Hindlimb muscle (tissue), 1 donor: ENCODE measurements at regions not wholly inside any gene's neighbourhood (a gene's known extent, or its start where the extent isn't known, plus 50 kb on each side); places are given as distances from the start of the nearest gene placed in this dataset.
"Not testable (repeated sequence)": the region's sequence is repeated elsewhere in the genome, so short reads cannot be mapped to it uniquely, and the experiment has no call there.

Experiments used
- DNase-seq: peaks from one replicate; pipeline ENCODE4 v3.0.0-alpha.2; 2013

- DNase-seq, result no peak
These were observed 201.6 kb upstream of the B3GAT1 start for GRCh38 chr11:134613646-134614045.

DNA sequence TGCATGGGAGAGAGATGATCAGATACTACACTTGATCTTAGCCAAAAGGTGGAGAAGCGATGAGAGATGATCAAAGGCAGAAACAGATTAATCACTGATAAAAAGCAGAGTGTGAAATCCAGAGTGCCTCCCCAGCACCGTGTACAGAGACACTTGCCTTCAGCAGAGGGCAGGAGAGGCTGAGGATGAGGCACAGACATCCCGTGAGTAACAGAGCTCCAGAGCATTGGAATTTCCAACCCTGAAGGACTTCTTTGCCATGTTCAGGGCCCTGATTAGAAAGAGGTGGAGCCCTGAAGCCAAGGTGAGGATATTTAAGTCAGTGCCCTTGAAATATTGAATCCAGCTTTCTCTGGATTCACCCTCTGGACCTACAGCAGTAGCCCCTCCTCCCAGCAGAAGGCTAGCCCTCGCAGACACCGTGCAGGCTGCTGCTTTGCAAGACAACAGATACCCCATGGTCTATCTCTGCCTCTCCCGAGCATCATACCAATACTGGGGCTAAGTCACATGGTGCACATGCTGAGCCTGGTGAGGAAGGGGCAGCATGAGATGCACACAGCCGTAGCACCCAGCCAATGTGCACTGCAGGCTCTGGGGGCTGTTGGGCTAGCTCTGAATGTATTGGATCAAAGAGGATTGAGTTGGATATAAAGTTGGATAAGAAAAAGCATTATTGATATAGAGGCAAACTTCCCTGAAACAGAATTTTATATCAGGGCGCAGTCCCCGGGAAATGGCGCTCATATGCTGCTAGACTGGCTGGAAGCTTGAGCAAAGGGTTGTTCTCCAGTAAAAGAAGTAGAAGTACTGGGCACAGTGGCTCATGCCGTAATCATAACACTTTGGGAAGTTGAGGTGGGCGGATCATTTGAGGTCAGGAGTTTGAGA lies 200.3 kb upstream of the B3GAT1 start:
- no peak for DNase-seq

- DNase-seq, result no peak
These were observed 199.5 kb upstream of the B3GAT1 start for GRCh38 chr11:134611537-134611936.

DNA sequence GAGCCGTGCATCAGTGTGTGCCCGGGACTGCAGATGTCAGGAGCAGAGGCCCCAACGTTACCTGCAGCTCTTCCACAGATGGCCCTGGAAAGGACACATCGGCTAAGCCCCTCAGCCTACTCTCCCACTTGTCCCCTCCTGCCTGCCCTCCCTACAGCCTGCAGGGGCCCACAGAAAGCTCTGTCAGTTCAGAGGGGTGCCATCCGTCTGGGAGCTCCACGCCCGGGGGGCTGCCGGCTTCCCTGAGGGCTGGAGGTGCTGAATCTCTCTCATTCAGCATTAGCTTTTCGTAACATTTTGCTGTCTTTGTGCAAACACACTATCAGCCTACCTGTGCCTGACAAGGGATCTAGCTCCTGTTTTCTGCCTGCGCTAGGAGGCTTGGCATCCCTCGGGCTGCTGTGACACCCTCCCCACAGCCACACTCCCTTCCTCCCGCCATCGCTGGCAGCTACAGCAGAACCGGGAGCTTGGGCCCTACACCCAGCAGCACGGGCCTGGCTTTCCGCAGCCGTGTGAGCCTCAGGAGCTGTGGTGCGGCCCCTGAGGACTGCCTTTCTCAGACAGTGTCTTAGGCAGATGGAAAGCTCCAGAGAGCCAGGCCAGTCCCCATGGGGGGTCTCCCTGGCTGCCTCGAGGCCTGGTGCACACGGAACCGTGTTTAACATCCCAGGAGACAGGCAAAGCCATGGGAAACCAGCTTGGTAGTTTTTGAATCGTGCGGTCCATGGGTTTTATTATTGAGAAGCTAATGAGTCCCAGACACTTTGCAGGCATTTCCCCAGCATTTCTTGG lies 198.3 kb upstream of the B3GAT1 start:
- DNase-seq, result no peak

GRCh38 chr11:134609361-134610115 lies 197.5 kb upstream of the B3GAT1 start:
- no peak for DNase-seq

GRCh38 chr11:134607963-134608750 lies 196.1 kb upstream of the B3GAT1 start:
- no peak for DNase-seq

DNA sequence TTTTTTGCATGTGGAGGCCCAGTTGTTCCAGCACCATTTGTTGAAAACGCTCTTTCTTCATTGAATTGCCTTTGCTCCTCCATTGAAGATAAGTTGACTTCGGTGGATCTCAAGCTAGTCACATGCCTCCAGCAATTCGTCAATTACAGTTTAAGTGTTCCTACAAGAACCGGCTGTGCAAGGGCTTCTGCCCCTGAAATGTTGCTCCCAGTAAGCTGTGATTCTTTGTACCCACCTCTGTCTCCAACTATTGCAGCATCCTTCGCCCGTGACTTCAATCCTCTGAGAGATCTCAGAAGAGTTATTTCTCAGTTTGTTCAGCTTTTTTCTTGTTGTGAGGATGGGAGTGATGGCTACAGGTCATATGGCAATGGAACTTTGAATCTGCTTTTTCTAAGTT lies 194.2 kb upstream of the B3GAT1 start:
- DNase-seq, result no peak

GRCh38 chr11:134604886-134605285 lies 192.8 kb upstream of the B3GAT1 start:
- DNase-seq, result no peak

DNA sequence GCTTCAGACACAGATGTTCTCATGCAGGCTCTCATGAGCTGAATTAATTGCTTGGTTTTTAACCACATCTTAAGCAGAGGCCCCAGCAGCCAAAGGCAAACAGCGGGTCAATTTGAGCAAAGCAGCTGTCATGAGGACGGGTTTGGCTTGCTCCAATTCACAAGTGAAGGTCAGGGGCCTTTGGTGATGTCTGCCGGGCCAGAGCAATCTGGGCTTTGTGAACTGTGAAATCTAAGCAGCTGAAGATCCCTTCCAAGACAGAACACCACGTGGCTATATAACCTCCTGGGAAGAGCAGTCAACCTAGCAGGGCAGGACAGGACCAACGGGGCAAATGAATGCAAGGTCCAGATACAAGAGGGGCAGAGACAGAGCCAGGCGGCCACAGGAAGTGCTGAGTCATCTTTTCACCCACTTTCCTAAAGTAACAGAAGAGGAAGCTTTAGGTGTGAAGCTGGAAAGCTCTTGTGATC lies 187.3 kb upstream of the B3GAT1 start:
- no peak for DNase-seq

GRCh38 chr11:134598368-134598767 lies 186.3 kb upstream of the B3GAT1 start:
- no peak for DNase-seq

DNA sequence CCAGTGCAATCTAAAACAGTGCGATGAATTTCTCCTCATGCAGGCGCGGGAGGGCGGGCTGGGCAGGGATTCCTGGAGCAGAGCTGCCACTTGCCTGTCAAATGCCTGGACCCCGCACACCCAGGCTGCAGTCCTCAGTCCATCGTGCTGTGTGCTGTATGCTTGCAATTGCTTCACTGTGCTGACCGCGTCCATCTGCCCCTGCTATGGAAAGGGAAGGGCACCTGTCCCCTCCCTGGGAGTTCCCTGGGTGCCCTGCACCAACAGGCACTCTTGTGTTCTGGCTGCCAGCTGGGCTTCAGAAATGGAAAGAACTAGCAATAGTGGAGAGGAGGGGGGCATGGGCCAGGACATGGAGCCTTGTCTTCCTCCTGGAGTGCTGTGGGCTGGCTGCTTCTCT lies 185.4 kb upstream of the B3GAT1 start:
- DNase-seq, result no peak

DNA sequence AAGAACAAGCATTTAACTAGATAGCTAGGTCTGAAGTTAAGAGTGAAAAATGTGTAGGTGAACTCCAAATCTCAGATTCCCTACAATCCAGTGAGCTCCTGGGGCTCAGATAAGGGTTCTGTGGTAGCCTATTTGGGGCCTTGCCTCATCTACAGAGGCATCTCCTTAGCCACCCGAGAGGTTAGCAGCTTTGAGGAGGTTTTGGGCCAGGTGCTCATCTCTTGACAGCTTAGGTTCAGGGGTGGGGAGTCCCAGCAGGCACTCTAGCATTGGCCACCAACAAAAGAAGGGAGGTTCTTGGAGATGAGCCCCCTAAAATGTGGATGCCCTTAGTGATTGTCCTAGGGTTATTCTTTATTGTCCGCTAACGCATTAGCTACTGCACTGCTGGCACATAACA lies 184.4 kb upstream of the B3GAT1 start:
- no peak for DNase-seq

GRCh38 chr11:134592391-134592990 lies 180.4 kb upstream of the B3GAT1 start:
- no peak for DNase-seq

GRCh38 chr11:134591338-134591737 lies 179.3 kb upstream of the B3GAT1 start:
- DNase-seq, result no peak

DNA sequence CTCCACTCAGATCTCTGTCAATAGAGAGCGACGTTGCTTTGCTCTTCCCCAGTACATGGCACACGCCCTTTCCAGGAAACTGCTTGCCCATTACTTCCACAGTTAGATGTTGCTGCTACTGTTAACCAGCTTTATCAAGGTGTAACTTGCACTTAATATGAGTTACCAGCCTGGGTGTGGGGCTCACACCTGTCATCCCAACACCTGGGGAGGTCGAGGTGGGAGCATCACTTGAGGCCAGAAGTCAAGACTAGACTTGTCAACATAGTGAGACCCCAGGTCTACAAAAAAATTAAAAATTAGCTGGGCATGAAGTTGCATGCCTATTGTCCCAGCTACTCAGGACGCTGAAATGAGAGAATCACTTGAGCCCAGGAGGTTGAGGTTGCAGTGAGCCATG lies 177.1 kb upstream of the B3GAT1 start:
- no peak for DNase-seq

DNA sequence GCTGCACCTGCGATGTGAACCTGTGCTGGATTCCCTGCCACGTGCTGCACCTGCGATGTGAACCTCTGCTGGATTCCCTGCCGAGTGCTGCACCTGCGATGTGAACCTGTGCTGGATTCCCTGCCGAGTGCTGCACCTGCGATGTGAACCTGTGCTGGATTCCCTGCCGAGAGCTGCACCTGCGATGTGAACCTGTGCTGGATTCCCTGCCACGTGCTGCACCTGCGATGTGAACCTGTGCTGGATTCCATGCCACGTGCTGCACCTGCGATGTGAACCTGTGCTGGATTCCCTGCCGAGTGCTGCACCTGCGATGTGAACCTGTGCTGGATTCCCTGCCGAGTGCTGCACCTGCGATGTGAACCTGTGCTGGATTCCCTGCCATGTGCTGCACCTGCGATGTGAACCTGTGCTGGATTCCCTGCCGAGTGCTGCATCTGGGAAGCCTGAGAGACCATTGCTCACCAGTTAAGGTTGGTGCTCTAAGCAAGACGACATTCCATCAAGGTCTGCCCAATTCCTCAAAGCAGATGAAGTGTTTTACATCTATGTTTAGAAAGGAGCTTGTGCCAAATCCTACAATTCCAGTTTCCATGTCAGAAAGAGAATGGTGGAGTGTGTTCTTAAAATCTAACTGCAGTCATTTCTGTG lies 176.5 kb upstream of the B3GAT1 start:
- DNase-seq, result not testable (repeated sequence)

DNA sequence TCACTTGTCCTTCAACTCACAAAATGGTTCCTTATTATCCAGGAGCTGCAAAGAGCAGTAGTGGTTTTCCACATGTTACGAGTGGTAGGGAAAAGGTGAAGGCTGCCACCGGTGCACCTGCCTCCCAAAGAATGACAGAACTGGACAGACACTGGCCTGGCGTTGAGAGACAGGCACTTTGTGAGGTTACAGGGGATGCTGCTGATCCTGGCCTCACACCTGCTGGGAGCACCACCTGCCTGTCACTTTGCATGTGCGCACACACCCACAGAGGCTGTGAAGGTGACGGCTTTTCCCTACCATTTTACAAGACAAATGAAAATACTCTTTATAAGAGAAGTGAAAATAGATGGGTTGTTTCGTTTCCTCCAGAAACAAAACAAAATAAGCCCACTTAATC lies 175.3 kb upstream of the B3GAT1 start:
- no peak for DNase-seq

DNA sequence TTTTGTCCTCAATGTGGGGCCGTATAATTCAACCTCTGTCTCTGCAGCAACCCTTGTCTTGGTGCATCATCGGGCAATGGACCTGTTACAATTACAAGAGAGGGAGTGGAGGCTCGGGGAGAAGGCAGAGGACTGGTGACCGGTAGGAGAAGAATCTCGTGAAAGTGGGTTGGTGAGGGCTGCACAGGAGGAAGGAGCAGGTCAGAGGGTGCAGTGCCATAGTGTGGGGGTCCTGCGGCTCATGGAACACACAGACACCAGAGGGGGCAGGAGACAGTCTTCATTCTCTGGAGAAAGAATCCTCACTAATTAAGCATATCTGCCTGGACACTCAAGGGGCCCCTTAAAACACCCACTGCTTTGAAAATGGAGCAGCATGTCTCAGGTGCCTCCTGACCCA lies 174.7 kb upstream of the B3GAT1 start:
- no peak for DNase-seq

GRCh38 chr11:134585666-134586610 lies 173.9 kb upstream of the B3GAT1 start:
- DNase-seq, result no peak
